Skin of body (tissue), 1 donor: ENCODE measurements at regions not wholly inside any gene's neighbourhood (a gene's known extent, or its start where the extent isn't known, plus 50 kb on each side); places are given as distances from the start of the nearest gene placed in this dataset.
A peak's percentile ranks its signal among the peaks of the same experiment; 100 is the strongest.

Experiments
- DNase-seq: peaks from one replicate; lab custom pipeline; 2025; lab: John Stamatoyannopoulos, UW

DNA sequence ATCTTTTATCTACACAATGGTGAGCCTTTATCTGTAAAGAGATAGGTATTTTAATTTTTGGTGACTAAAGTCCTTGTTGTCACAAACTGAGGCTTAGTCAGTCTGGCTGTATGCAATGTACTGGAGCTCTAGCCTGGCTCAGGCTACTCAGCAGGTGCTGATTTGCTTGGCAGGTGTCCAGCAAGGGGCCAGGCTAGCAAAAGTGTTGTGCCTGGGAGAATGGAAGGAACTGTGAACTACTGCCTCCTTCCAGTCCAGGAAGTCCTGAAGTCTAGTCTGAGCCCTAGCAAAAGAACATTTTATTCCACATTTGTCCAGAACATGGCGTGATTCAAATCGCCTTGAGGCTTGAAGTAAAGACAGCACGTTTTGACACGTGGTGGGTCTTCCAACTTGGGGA is 260.5 kb downstream of the CCDC85A start:
- DNase-seq = no peak

DNA sequence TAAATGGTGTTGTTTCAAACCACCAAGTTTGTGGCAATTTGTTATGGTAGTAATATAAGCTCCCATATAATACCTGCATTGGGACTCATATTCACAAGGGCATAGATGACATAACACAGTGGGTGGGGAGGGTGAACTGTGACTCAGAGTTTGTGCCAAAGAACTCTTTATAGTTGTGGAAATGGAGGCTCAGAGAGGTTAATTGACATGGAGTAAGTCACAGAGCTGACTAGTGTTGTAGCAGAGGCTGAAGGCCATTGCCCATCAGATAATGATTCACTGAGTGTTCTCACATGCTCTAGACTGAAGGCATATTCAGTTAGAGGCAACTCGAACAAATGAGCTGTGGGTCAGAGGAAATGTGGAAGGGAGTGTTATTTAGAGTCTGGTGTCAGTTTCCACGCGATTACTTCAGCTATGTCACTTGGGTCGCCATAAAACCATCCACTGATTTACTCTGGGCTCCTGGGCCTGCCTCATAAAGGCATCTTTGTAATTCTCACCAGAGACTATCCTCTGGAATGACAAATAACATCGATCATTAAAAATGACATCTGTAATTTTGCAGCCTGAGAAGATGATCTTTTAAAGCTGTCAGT is 264.7 kb downstream of the CCDC85A start:
- no peak for DNase-seq

DNA sequence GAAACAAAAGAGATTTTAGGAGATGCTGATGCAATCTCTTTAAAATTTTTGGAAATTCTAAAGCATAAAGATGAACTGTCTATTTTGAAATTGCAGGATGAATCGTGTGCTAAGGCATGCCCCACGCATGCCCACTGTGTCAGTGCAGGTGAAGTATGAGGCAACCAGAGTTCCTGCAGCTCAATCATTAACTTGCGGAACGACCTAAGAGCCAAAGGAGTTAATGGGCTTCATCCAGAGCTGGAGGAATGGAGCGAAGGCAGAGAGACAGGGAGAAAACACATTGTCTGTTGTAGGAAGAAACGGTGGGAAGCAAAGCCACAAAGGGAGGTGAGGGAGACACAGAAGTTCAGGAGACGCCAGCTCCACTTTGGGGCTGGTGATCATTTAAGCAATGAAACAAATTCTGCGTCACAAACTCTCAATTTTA is 265.2 kb downstream of the CCDC85A start:
- no peak for DNase-seq

DNA sequence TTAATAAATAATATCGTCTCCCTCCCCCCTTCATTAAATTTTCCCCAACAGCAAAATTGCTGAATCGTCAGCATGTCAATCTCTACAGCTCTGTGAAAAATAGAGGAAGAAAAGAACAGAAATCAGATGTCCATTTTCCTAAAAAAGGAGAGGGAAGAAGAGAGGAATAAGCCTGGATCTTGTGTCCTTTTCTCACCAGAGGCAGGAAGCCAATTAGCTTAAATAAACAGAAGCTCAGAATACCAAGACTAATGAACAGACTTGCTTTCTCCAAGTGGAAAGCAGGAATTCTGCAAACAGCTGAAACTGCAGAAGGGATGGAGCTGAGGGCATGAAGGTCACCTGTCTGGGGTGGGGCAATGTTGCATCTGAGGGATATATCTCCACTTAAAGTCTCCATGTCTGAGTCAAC is 265.7 kb downstream of the CCDC85A start:
- DNase-seq = no peak

DNA sequence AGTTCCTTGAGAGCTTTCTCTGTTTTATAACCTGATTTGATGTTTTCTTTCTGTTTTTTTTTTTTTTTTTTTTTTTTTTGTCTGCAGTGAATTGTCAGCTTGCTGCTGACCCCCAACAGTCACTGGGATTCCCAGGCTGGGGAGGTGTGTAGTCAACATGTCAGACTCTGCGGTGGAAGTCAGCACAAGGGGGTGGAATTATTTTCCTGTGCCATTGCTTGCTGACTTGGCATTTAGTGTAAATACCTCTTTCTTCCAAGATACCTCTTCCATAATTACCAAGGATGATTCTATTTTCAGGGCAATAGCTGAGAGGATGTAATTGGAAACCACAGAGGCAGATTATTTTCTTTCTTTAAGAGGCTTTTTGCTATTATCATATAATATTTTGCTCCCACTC is 266.3 kb downstream of the CCDC85A start:
- DNase-seq = no peak

DNA sequence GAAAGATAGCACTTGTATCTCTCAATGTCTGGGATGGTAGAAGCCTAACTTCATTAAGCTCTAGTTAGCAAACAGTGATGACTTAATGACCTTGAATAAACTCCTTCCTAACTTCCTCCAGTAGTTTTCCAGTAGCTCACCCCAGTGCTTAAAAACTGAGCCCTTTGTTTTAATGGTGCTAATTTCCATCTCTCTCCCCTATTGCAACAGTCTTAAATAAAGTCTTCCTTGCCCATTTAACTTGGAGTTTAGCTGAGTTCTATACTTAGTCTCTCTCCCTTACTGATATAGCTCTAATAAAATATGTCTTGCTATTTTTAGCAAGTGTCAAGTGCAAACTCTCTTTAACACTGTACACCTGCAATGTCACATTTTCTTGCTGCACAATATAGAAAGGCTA is 267.0 kb downstream of the CCDC85A start:
- no peak for DNase-seq

DNA sequence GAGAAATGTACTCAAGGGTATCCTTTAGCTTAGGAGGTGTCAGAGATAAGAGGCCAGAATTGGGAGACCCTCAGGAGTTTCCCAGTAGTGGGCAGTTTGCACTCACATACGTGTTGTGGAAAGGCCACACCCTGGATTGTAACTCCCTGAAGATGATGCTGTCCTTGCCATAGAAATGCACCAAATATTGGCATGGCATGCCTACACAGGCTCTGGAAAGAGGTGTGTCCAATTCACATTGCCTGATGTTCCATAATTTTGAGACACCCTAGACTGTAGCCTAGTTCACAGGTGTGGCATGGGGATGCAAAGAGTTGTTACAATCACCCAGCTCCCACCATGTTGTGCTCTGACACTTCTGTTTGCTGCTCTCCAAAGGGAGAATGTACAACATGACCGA is 271.9 kb downstream of the CCDC85A start:
- no peak for DNase-seq

DNA sequence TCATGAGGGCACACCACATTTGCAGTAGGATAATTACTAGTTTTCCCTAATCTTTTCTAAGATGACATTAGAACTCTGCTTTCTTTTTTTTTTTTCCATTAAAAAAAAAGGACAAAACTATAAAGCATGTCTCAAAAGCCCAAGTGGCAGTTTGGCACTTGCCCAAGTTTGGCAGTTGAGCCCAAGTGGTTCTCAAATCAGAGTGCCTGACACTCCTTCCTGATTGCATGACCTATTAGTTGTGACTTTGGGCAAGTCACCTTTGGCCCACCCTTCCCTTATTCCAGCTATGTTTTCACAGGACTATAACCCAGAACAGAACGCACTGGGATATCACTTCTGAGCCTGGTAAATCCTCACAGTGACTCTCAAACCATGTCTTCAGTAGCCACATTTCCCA is 273.0 kb downstream of the CCDC85A start:
- no peak for DNase-seq

DNA sequence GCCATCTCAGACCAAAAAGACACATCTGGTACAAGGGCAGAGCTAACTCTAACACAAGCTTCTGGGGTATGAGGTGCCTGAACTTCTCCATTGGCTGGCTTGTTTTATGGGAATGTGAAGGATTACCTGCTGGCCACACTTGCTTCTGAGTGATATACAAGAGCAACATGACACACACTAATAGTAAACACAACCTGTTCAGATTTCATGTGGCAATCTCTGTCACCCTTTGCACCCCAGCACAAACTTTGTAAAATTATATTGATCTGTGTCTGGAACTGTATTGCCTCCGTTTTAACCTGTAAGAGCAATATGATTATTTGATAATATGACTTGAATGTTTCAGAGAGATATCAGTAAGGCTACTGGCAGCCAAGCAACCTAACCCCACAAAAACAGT is 276.7 kb downstream of the CCDC85A start:
- DNase-seq = no peak

DNA sequence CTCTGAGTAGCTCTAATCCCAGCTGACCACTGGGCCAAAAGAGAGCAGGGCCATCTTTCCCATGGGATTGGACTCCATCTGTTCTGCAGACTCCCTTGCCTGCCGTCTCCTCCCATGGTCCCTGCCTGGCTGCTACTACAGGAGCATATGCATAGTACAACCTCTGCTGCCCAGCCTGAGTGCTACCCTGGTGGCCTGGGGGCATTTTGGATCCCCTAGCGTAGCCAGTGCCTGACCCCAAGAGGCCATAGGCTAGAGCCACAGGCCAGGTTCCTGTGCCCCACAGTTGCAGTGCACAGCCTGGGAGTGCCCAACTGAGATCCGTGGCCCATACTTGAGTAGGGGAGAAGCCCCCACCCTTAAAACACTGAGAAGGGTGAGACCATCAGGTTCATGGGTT is 280.3 kb downstream of the CCDC85A start:
- no peak for DNase-seq

DNA sequence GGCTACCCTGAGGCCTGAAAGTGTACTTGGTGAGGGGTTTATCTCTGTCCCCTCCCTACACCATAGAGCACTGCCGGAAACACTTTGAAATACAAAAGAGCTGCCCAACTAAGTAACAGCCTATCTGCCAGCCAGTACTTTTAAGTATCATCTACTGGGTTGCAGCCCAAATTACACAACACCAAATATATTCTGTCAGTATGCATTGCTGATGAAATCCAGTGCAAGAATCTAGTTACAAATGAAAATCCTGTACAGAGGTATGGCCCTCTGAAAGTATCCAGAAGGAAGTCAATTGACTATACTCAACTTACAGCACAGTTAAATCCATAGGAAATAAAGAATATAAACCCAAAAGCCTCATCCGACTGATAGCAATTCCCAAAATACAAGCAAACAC is 280.8 kb downstream of the CCDC85A start:
- no peak for DNase-seq

DNA sequence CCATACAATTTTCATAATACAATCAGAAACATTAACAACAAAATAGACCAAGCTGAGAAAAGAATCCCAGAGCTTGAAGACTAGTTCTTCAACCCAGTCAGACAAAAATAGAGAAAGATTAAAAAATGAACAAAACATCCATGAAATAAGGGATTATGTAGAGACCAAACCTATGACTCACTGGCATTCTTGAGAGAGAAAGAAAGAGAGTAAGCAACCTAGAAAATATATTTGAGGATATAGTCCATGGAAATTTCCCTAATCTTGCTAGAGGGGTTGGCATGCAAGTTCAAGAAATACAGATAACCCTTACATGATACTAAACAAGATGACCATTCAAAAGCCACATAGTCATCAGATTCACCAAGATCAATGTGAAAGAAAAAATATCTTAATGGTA is 281.7 kb downstream of the CCDC85A start:
- DNase-seq = no peak

DNA sequence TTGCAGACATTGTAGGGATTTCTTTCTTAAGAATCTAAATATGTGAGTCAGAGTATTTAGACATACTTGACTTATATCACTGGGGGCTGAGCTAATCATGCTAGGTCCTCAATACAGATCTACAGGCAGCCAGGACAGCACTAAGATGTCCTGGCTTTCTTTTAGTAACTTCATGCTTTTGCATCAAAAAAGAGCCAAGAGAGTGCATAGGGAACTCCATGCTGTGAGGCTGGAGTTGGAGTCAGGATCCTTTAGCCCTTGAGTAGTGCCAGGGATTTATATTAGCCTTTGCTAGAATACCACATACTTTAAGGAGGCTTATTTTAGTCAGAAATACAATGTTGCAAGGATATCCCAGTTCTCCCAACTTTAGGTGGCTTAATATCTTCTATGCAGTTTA is 289.7 kb downstream of the CCDC85A start:
- DNase-seq = no peak

DNA sequence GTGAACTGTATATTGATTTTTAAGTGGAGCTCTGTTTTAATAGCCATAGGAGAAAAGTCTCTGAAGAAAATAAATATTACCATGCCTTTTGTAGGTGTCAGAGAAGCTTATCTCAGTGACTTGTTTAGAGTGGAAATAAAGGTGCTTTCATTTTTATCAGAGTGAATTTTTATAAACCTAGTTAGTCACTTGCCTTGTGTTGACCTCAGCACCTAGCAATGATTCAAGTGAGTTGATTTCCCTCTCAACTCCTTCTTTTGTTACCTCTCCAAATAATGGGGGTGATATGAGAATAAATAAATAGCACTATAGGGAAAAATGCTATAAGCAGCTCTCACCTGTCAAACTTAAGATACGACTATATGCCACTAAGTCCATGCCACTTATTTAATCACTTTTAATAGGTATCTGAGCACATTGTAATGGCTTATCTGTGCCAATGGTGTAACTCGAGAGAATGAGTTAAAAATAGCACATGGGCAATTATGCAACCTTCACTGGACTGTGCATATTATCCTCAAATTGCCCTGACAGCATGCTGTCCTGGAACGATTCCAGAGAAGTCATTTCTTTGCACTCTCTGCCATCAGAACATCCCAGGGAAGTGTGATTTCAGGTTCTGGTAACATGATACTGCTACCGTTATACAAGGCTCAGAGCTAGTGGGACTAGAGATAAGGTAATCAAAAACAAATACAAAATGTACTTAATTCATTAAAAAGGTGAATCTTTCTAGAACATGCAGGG is 290.8 kb downstream of the CCDC85A start:
- no peak for DNase-seq

DNA sequence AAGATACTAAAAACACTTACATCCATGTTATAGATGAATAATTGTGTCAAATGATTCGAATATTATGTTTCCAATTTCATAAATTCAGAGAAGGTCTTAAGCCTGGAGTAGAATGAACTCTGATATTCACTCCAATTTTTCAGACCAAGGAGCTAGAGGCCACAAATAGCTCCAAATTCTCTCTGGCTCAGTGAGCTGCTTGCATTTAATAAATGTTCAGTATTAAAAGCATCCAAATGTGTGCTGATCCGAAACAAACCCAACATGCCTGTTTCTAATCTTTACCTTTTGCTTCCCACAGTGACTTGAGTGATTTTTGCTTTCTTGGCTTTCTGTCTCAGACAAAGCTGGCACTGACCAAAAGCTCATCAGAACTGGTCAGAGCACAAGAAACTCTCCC is 291.4 kb downstream of the CCDC85A start:
- DNase-seq = no peak

DNA sequence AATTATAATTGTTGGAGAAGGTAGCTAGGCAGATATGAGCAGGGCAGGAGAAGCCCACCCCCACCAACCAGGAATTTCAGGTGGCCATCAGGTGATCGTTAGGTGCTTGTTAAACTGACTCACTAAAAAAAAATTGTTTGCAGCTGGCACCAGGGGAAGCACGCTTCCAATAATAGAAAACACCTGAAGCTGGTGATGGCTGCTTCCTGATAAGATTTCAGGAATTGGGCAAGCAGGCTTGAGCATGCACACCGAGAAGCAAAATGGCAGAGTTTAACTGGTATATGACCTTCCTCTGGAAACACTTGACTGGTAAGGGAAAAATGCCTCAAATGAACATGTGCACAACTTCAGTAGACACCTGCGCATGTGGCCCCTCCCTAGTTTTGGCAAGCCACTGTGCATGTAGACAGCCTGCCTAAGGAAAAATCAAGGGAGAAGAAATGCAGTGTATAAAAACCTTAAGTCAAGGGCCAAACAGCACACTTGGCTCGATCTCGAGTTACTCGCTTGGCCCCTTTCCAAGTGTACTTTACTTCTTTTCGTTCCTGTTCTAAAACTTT is 292.8 kb downstream of the CCDC85A start:
- DNase-seq = no peak

DNA sequence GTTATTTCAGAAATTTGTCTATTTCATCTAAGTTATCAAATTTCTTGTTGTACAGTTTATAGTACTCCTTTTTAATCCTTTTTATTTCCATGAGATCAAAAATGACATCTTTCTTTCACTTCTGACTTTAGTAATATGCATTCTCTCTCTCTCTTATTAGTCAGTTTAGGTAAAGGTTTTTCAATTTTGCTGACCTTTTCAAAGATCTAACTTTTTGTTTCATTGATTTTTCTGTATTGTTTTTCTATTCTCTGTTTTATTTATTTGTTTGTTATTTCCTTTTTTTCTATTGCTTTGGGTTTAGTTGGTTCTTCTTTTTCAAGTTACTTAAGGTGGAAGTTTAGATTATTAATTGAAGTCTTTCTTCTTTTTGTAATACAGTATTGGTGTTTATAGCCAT is 294.2 kb downstream of the CCDC85A start:
- DNase-seq = no peak

DNA sequence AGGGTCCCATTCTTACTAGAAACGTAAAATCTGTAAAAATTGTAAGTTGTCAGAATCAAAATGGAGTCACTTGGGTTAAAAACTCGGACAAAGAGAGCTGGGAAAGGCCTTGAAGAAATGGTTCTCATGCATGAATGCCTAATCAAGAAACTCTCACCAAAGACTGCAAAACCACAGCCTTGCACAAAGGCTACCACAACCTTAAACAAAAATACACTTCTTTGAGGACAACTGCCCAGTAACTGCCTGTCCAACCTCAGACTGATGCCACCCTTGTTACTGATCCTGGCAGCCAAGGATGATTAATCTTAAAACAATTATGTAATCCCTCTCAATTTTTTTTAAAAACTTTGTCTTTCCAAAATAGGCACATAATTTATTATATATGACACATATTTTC is 299.3 kb downstream of the CCDC85A start:
- no peak for DNase-seq

DNA sequence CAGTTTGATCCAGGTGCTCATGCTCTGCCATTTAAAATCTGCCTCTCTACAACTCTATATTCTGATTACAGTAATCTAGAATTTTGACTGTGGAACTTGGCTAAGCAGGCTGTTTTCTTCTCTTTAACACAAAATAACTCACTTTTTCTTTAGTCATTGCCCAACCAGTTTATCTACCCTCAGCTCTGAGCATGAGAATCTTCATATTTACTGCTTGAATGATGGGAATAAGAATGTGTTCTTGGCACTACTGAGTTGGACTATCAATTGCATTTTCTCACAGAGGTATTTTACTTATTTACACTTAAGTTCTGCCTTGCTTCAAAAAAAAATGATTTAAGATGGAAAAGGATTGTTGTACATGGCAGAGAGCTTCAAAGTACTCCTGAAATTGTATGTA is 301.1 kb downstream of the CCDC85A start:
- no peak for DNase-seq

DNA sequence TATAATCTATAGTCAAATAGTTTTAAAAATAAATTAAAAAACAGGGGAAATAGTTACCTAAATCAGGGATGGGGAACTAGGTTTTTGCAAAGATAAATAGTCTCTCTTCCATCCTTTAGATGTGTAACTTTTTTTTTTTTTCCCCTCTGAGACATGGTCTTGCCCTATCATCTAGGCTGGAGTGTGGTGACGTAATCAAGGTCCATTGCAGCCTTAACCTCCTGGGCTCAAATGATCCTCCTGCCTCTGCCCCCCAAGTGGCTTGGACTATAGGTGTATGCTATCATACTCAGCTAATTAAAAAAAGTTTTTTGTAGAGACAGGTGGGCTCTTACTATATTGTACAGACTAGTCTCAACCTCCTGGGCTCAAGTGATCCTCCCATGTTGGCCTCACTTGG is 316.5 kb downstream of the CCDC85A start:
- DNase-seq = no peak

DNA sequence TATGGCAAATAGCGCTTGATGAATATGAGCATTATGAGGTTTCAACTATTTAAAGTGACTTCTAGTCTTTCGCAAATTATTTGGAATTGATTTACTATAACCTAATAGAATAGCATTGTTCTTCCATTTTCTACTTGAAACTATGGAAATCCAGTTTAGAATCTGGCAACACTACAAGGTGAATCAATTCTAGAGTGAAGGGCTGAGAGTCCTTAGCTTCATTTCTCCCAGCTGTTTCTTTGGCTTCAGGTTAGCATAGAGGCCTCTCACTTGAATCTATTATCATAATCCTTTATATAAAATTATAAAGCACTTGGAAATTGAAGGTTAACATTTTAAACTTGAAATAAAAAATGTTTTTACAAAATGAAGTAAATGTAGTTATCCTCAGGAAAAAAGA is 318.8 kb downstream of the CCDC85A start:
- peak; percentile 3 for DNase-seq

DNA sequence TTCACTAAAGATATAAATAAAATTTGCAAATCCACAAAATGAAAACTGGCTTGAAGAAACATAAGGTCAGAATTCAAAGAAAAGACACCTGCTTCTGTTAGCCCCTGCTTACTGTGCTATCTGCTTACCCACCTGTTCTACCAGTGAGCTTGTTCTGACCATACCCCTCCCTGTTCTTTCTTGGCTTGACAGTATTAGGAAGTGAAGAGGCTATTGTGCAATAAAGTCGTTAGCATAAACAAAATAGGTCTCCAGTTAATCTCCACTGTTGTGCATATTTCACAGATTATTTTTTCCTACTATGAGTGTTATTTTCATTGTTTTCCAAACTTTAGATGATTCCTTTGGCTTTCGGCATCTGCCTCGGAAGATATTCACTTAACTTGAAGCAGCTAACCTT is 322.1 kb downstream of the CCDC85A start:
- no peak for DNase-seq

DNA sequence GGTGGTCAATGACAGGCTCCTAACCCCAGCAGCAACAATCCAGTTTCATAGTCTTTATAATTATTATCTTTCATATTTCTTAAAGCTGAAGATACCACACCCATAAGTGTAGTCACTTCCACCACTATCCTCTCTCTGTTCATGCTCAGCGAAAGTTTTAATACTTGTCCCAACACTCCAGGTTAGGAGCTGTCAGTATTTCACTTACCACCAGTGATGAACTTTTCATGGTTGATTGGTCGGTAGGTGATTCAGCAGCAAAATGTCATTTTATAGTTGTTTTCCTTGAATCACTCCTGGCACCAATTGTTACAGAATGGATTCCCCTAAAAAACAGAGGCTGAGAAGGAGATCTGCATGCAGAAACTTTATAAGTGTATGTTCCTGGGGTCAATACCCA is 324.9 kb downstream of the CCDC85A start:
- DNase-seq = no peak
